ENCODE measurements at regions not wholly inside any gene's neighbourhood (a gene's known extent, or its start where the extent isn't known, plus 50 kb on each side); places are given as distances from the start of the nearest gene placed in this dataset.

GRCh38 chr12:16118586-16118985 is 158.9 kb downstream of the SLC15A5 start:
- Histone ChIP-seq H3K4me1 (no peaks in the 10 kb centered on the region), H3K36me3 (no peaks in the 10 kb centered on the region), H3K4me3 (no peak overlapping the region), H3K27me3 (no peaks in the 10 kb centered on the region), H3K27ac (no peak overlapping the region), H3K9me3 (no peaks in the 10 kb centered on the region)
- intact Hi-C loops (cut with DNase I) = no loop called here
- DNase-seq (no peak), ATAC-seq (no peak)
- no peak for TF ChIP-seq CTCF (IDR thresholded peaks at IDR 0.05)

- no peak for DNase-seq
- Histone ChIP-seq H3K4me3 (no peak overlapping the region), H3K27ac (no peak overlapping the region), H3K9me3 (no peaks in the 10 kb centered on the region), H3K36me3 (no peaks in the 10 kb centered on the region), H3K4me1 (no peaks in the 10 kb centered on the region), H3K27me3 (no peaks in the 10 kb centered on the region)
- no peak for ATAC-seq
- intact Hi-C loops (cut with DNase I) = no loop called here
- no peak for TF ChIP-seq CTCF (IDR thresholded peaks at IDR 0.05)
These were observed 164.6 kb downstream of the SLC15A5 start for GRCh38 chr12:16112612-16113560.

- no peaks in the 10 kb centered on the region for H3K9me3 ChIP-seq
- no peaks in the 10 kb centered on the region for H3K27me3 ChIP-seq
- no peak for DNase-seq
- intact Hi-C loops (cut with DNase I) = no loop called here
- no peak for ATAC-seq
- TF ChIP-seq CTCF (IDR thresholded peaks at IDR 0.05) = no peak
- no peaks in the 10 kb centered on the region for H3K36me3 ChIP-seq
- H3K4me3 ChIP-seq = no peak overlapping the region
- no peak overlapping the region for H3K27ac ChIP-seq
- no peaks in the 10 kb centered on the region for H3K4me1 ChIP-seq
These were observed 165.4 kb downstream of the SLC15A5 start for GRCh38 chr12:16112130-16112529.

- ATAC-seq = no peak
- H3K27ac ChIP-seq = no peak overlapping the region
These were observed 166.9 kb downstream of the SLC15A5 start for GRCh38 chr12:16110596-16110995.

GRCh38 chr12:16103851-16104250 is 173.6 kb downstream of the SLC15A5 start:
- Histone ChIP-seq H3K9me3 (peaks cover 16% of the 10 kb centered on the region), H3K36me3 (no peaks in the 10 kb centered on the region), H3K4me1 (no peaks in the 10 kb centered on the region), H3K27me3 (no peaks in the 10 kb centered on the region), H3K4me3 (no peak overlapping the region), H3K27ac (no peak overlapping the region)
- TF ChIP-seq CTCF (IDR thresholded peaks at IDR 0.05) = no peak
- DNase-seq (no peak), ATAC-seq (no peak)
- intact Hi-C loops (cut with DNase I) = no loop called here

More at GRCh38 chr12:16110596-16110995, 166.9 kb downstream of the SLC15A5 start:
- no peaks in the 10 kb centered on the region for H3K36me3 ChIP-seq
- intact Hi-C loops (cut with DNase I) = no loop called here
- H3K27me3 ChIP-seq = no peaks in the 10 kb centered on the region
- no peak for TF ChIP-seq CTCF (IDR thresholded peaks at IDR 0.05)
- no peak for DNase-seq
- no peaks in the 10 kb centered on the region for H3K4me1 ChIP-seq
- no peak overlapping the region for H3K4me3 ChIP-seq
- H3K9me3 ChIP-seq = no peaks in the 10 kb centered on the region

Measured in upper lobe of right lung (tissue), 1 donor.